RWPE2 (cell line): ENCODE measurements at regions not wholly inside any gene's neighbourhood (a gene's known extent, or its start where the extent isn't known, plus 50 kb on each side); places are given as distances from the start of the nearest gene placed in this dataset.

ENCODE experiments used
- ATAC-seq: fragments of 200-7000 bp; cut with Tn5 transposase; 3 replicates; pipeline ENCODE4 v1.9.1; 2021; ENCODE audit warnings: low read depth
- DNase-seq: peaks from one replicate; pipeline ENCODE4 v3.0.0-alpha.2; 2020; ENCODE audit warnings: low spot score
- H3K27ac ChIP-seq: fragments of 450-650 bp; 2 replicates; pipeline ENCODE4 v1.5.1; 2017; ENCODE audit warnings: mild to moderate bottlenecking; ENCODE audit not compliant: poor library complexity, severe bottlenecking
- H3K27me3 ChIP-seq: fragments of 250-450 bp; sonication (Bioruptor Pico); 2 replicates; pipeline ENCODE4 v1.5.1; 2021; ENCODE audit warnings: mild to moderate bottlenecking, moderate library complexity; ENCODE audit not compliant: insufficient read depth, poor library complexity, severe bottlenecking
- H3K36me3 ChIP-seq: fragments of 250-450 bp; sonication (Bioruptor Pico); 2 replicates; pipeline ENCODE4 v1.5.1; 2020; ENCODE audit warnings: low read depth, mild to moderate bottlenecking, moderate library complexity
- H3K4me1 ChIP-seq: fragments of 250-450 bp; sonication (Bioruptor Pico); 2 replicates; pipeline ENCODE4 v1.5.1; 2021; ENCODE audit warnings: mild to moderate bottlenecking, moderate library complexity; ENCODE audit not compliant: insufficient read depth, poor library complexity, severe bottlenecking
- H3K4me3 ChIP-seq: fragments of 250-450 bp; sonication (Bioruptor Pico); 2 replicates; pipeline ENCODE4 v1.5.1; 2021; ENCODE audit warnings: mild to moderate bottlenecking, moderate library complexity; ENCODE audit not compliant: severe bottlenecking
- H3K9me3 ChIP-seq: fragments of 250-450 bp; sonication (Bioruptor Pico); 2 replicates; pipeline ENCODE4 v1.5.1; 2021; ENCODE audit warnings: mild to moderate bottlenecking, moderate library complexity; ENCODE audit not compliant: severe bottlenecking
- CTCF ChIP-seq: fragments of 450-650 bp; IDR thresholded peaks from one replicate; pipeline ENCODE4 v1.5.1; 2017; ENCODE audit warnings: mild to moderate bottlenecking, moderate library complexity; ENCODE audit not compliant: poor library complexity, severe bottlenecking

GRCh38 chr6:90860822-90861601 lies 274.1 kb upstream of the MAP3K7 start:
- H3K4me3 ChIP-seq, result no peak overlapping the region
- TF ChIP-seq CTCF, result peak; percentile 36
- DNase-seq (no peak), ATAC-seq (peak; percentile 41; the same call in 1 of the 3 replicates)
- no peaks in the 10 kb centered on the region for H3K36me3 ChIP-seq
- no peak overlapping the region for H3K27ac ChIP-seq
- no peaks in the 10 kb centered on the region for H3K9me3 ChIP-seq
- no peaks in the 10 kb centered on the region for H3K27me3 ChIP-seq
- H3K4me1 ChIP-seq, result no peaks in the 10 kb centered on the region

- Histone ChIP-seq H3K27ac (no peak overlapping the region), H3K36me3 (no peaks in the 10 kb centered on the region), H3K4me3 (no peak overlapping the region), H3K4me1 (no peaks in the 10 kb centered on the region), H3K9me3 (no peaks in the 10 kb centered on the region), H3K27me3 (no peaks in the 10 kb centered on the region)
- DNase-seq (no peak), ATAC-seq (peak; percentile 42; the same call in 1 of the 3 replicates)
- peak; percentile 28 for TF ChIP-seq CTCF
Measured at GRCh38 chr6:90859612-90860011, 272.7 kb upstream of the MAP3K7 start.

DNA sequence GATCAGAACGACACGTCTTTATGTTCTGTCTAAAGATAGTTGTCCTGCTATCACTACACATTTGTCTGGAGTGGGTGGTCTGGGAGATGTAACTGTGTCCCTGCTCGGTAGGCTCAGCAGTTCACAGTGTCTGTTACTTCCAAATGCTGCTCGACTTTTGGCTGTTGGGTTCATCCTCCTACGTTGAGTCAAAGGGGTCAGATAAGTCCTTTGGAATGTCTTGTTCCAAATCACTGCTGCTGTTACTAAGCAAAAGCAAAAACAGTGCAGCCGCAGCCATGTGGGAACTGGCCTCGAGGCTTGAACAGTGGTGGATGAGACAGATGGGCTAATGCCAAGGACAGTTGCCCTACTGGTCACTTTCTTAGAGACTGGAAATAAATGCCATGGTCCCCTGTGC lies 272.2 kb upstream of the MAP3K7 start:
- Histone ChIP-seq H3K27ac (no peak overlapping the region), H3K27me3 (no peaks in the 10 kb centered on the region), H3K36me3 (no peaks in the 10 kb centered on the region), H3K4me3 (no peak overlapping the region), H3K9me3 (no peaks in the 10 kb centered on the region), H3K4me1 (no peaks in the 10 kb centered on the region)
- ATAC-seq (no peak), DNase-seq (no peak)
- TF ChIP-seq CTCF, result no peak

GRCh38 chr6:90849686-90850085 lies 262.8 kb upstream of the MAP3K7 start:
- peaks cover 6% of the 10 kb centered on the region for H3K27me3 ChIP-seq
- H3K36me3 ChIP-seq, result no peaks in the 10 kb centered on the region
- peaks cover 18% of the 10 kb centered on the region for H3K4me1 ChIP-seq
- TF ChIP-seq CTCF, result no peak
- ATAC-seq (no peak), DNase-seq (no peak)
- H3K27ac ChIP-seq, result no peak overlapping the region
- H3K4me3 ChIP-seq, result no peak overlapping the region
- H3K9me3 ChIP-seq, result no peaks in the 10 kb centered on the region

DNA sequence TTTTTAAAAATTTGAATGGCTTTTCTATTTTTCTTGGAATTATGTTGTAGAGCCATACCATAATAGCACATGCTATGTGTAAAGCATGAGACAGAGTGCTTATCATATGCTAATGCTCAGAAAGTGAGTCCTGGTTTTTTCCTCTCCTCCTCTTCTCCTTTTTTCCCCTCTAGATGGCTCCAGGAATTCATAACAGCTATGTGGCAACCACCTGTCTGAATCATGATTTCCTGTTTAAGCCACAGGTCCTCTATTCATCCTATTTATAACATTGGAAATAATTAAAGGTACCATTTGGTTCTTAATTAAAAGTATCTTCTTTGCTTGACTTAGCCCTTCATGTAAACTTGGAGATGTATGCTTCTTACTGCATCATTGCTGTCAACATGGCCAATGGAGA lies 260.0 kb upstream of the MAP3K7 start:
- no peak overlapping the region for H3K27ac ChIP-seq
- H3K36me3 ChIP-seq, result no peaks in the 10 kb centered on the region
- no peaks in the 10 kb centered on the region for H3K27me3 ChIP-seq
- no peaks in the 10 kb centered on the region for H3K9me3 ChIP-seq
- TF ChIP-seq CTCF, result peak; percentile 62
- no peak overlapping the region for H3K4me3 ChIP-seq
- ATAC-seq, result peak; percentile 72
- peaks cover 18% of the 10 kb centered on the region for H3K4me1 ChIP-seq
- no peak for DNase-seq
